ENCODE measurements at regions not wholly inside any gene's neighbourhood (a gene's known extent, or its start where the extent isn't known, plus 50 kb on each side); places are given as distances from the start of the nearest gene placed in this dataset.

DNA sequence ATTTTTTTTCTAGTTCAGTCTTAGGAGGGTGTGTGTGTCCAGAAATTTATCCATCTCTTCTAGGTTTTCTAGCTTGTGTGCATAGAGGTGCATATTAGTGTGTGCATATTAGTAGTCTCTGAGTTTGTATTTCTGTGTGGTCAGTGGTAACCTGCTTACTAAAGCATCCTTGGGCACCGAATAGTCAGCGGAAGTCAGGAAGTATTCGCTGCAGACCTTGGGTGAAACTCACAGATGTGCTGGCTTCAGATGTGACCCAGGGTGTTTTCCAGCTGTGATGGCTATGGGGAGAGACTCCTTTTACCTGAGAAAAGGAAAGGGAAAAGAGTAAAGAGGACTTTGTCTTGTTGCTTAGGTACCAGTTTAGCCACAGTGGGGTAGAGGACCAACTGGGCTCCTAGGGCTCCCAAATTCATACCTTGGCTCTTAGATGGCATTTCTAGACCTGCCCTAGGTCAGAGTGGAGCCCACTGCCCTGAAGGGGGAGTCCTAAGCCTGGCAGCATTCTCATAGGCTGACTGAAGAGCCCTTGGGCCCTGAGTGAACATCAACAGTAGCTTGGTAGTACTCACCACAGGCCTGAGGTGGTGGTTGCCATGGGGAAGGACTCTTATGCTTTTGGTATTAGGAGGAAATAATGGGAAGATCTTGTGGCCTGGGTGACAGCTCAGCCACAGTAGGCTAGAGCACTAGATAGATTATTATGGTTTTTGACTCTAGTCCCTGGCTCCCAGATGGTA lies 286.0 kb upstream of the ZPLD1 start:
- TF ChIP-seq, protein P1, sequence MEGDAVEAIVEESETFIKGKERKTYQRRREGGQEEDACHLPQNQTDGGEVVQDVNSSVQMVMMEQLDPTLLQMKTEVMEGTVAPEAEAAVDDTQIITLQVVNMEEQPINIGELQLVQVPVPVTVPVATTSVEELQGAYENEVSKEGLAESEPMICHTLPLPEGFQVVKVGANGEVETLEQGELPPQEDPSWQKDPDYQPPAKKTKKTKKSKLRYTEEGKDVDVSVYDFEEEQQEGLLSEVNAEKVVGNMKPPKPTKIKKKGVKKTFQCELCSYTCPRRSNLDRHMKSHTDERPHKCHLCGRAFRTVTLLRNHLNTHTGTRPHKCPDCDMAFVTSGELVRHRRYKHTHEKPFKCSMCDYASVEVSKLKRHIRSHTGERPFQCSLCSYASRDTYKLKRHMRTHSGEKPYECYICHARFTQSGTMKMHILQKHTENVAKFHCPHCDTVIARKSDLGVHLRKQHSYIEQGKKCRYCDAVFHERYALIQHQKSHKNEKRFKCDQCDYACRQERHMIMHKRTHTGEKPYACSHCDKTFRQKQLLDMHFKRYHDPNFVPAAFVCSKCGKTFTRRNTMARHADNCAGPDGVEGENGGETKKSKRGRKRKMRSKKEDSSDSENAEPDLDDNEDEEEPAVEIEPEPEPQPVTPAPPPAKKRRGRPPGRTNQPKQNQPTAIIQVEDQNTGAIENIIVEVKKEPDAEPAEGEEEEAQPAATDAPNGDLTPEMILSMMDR (IDR thresholded peaks at IDR 0.05): no peak
- TF ChIP-seq POLR2A (IDR thresholded peaks at IDR 0.05): no peak

Data from right lobe of liver (tissue), 4 donors.